HG03571 (cell line): ENCODE measurements at regions not wholly inside any gene's neighbourhood (a gene's known extent, or its start where the extent isn't known, plus 50 kb on each side); places are given as distances from the start of the nearest gene placed in this dataset.

Experiments
- ATAC-seq: cut with Tn5 transposase; IDR thresholded peaks from one replicate; pipeline ENCODE4 v1.9.1; 2021; ENCODE audit not compliant: unreplicated experiment

GRCh38 chr5:68528821-68529273, 313.3 kb downstream of the PIK3R1 start:
- no peak for ATAC-seq

- no peak for ATAC-seq
These were observed 314.0 kb downstream of the PIK3R1 start for GRCh38 chr5:68529581-68529980.

GRCh38 chr5:68531970-68532369, 316.4 kb downstream of the PIK3R1 start:
- no peak for ATAC-seq

- no peak for ATAC-seq
These were observed 317.5 kb downstream of the PIK3R1 start for GRCh38 chr5:68533051-68533450.

- ATAC-seq = no peak
These were observed 318.1 kb downstream of the PIK3R1 start for GRCh38 chr5:68533571-68534084.

GRCh38 chr5:68534131-68534940, 318.8 kb downstream of the PIK3R1 start:
- no peak for ATAC-seq

- no peak for ATAC-seq
These were observed 319.5 kb downstream of the PIK3R1 start for GRCh38 chr5:68534956-68535520.

- ATAC-seq = no peak
These were observed 323.4 kb downstream of the PIK3R1 start for GRCh38 chr5:68538814-68539420.

- no peak for ATAC-seq
These were observed 325.4 kb downstream of the PIK3R1 start for GRCh38 chr5:68540798-68541590.

GRCh38 chr5:68542207-68542606, 326.7 kb downstream of the PIK3R1 start:
- ATAC-seq = no peak

GRCh38 chr5:68543212-68543611, 327.7 kb downstream of the PIK3R1 start:
- no peak for ATAC-seq

- no peak for ATAC-seq
These were observed 328.6 kb downstream of the PIK3R1 start for GRCh38 chr5:68544091-68544647.

GRCh38 chr5:68544648-68545552, 329.3 kb downstream of the PIK3R1 start:
- no peak for ATAC-seq

- no peak for ATAC-seq
These were observed 330.2 kb downstream of the PIK3R1 start for GRCh38 chr5:68545636-68546295.

GRCh38 chr5:68547056-68547455, 331.5 kb downstream of the PIK3R1 start:
- ATAC-seq = no peak

- no peak for ATAC-seq
These were observed 332.1 kb downstream of the PIK3R1 start for GRCh38 chr5:68547622-68548021.

- no peak for ATAC-seq
These were observed 333.6 kb downstream of the PIK3R1 start for GRCh38 chr5:68548959-68549676.

GRCh38 chr5:68550015-68550414, 334.5 kb downstream of the PIK3R1 start:
- ATAC-seq = no peak

GRCh38 chr5:68551436-68551835, 335.9 kb downstream of the PIK3R1 start:
- no peak for ATAC-seq
